ENCODE measurements at regions not wholly inside any gene's neighbourhood (a gene's known extent, or its start where the extent isn't known, plus 50 kb on each side); places are given as distances from the start of the nearest gene placed in this dataset.
"Not testable (repeated sequence)": the region's sequence is repeated elsewhere in the genome, so short reads cannot be mapped to it uniquely, and the experiment has no call there.

DNA sequence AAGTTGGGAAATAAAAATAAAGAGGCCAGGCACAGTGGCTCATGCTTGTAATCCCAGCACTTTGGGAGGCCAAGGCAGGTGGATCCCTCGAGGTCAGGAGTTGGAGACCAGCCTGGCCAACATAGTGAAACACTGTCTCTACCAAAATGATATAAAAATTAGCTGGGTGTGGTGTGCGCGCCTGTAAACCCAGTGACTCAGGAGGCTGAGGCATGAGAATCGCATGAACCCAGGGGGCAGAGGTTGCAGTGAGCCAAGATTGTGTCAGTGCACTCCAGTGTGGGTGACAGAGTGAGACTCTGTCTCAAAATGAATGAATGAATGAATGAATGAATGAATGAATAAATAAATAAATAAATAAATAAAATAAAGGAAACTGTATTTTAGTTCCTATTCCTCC, 93.9 kb downstream of the SPRY4 start:
- TF ChIP-seq, protein P1, sequence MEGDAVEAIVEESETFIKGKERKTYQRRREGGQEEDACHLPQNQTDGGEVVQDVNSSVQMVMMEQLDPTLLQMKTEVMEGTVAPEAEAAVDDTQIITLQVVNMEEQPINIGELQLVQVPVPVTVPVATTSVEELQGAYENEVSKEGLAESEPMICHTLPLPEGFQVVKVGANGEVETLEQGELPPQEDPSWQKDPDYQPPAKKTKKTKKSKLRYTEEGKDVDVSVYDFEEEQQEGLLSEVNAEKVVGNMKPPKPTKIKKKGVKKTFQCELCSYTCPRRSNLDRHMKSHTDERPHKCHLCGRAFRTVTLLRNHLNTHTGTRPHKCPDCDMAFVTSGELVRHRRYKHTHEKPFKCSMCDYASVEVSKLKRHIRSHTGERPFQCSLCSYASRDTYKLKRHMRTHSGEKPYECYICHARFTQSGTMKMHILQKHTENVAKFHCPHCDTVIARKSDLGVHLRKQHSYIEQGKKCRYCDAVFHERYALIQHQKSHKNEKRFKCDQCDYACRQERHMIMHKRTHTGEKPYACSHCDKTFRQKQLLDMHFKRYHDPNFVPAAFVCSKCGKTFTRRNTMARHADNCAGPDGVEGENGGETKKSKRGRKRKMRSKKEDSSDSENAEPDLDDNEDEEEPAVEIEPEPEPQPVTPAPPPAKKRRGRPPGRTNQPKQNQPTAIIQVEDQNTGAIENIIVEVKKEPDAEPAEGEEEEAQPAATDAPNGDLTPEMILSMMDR (IDR thresholded peaks at IDR 0.05): not testable (repeated sequence)
- not testable (repeated sequence) for TF ChIP-seq POLR2A, EP300 (IDR thresholded peaks at IDR 0.05)
